ENCODE measurements at regions not wholly inside any gene's neighbourhood (a gene's known extent, or its start where the extent isn't known, plus 50 kb on each side); places are given as distances from the start of the nearest gene placed in this dataset.
"Not testable (repeated sequence)": the region's sequence is repeated elsewhere in the genome, so short reads cannot be mapped to it uniquely, and the experiment has no call there.

DNA sequence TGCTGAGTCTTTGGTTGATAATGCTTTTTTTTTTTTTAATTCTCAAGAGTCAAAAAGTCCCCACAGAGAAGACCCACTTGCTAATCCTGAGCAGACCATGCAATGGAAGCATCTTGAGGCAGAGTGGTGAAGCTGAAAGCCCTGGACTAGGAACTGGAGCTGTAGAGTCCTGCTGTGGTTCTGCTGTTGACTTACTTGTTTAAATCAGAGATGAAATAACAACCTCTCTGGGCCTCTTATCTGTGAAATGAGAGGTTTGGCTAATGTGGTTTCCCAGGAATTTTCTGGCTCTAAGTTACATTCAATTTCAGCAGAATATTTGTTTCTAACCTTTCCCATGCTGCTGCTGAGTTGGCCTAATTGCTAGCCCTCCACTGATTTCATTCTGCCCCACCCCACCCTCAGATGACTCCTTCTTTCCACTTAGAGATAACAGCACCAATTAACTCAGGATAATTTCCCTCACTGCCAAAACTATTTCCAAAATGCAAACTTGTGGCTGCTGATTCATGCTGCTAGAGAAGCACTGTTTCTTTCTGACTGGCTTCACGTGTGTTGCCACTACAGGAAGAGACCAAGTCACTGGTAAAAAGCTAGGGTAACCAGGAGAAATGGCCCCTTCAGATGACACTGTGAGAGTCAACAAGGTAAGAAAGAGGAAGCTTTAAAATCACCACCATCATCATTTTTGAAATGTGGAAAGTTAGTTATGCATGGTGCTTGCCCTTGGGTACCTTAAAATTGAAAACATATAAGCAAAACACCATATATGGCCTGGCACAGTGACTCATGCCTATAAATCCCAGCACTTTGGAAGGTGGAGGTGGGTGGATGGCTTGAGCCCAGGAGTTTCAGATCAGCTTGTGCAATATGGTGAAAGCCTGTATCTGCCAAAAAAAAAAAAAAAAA is 326.4 kb downstream of the DCHS2 start:
- no peak for DNase-seq (ENCODE audit: low spot score)

DNA sequence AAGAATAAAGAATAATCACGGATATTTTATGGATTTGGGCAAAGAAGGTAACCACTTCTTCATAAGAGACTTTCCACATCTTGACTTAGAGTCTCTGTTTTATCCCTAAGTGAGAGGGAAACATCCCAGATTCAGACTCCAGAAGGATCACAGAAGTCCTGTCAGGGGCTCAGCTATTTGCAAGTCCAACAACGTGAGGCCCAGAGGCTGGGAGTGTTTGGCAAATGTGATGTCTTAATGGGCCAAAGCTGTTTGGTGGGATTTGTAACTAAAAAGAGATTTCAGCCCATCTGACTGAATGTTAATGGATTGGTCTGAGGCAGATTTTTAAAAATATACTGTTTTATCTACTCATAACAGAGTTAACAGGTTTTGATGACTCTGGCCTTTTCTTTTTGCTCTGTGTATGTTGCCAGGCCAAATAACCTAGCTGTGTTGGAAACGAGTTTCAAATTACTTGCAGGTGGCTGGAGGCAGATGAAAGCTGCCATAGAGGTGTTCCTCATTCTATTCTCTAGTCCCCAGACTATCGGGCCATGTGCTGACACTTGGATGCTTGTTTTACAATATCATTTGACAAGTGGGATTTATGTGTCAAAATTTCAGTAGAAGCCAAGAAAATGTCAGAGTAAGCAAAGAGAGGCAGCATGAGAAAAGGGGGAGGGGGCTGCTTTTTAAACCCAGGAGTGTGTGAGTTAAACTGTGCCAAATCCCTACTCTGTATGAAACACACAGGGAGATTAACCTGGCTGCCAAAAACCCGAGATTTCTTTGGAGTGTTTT is 330.9 kb downstream of the DCHS2 start:
- DNase-seq (ENCODE audit: low spot score) = no peak

DNA sequence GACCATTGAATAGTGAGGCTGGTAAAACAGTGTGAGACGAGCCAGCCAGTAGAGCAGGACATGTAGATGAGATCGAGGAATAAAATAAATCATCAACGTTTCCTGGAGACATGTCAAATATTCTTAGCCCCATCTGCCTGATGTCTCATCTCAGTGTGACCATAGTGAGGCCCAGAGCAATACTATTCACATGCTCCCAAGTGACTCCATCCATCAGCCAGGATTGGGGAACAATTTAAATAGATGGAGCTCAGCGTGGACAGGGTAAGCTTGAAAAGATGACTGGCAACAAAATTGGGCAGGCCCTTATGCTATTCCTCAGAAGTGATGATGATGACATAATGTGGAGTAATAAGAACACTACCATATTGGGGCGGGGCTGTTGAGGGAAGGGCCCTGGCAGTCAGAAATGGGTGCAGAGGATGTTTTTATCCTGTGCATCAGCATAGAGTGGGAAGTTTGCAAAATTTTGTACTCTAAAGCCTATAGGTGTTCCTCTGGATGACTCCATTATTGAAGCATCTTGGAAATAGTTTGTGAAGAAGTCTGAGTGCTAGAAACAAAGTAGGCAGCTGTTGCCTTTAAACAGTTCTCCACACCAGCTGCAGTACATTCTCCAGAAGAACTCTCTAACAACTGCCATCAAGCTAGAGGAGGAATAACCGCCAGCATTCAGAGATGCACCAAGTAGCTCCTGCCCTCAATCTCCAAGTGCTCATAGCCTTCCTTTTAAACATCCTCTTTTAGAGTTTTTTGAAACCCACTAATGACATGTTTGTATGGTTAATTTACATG is 333.0 kb downstream of the DCHS2 start:
- no peak for DNase-seq (ENCODE audit: low spot score)

DNA sequence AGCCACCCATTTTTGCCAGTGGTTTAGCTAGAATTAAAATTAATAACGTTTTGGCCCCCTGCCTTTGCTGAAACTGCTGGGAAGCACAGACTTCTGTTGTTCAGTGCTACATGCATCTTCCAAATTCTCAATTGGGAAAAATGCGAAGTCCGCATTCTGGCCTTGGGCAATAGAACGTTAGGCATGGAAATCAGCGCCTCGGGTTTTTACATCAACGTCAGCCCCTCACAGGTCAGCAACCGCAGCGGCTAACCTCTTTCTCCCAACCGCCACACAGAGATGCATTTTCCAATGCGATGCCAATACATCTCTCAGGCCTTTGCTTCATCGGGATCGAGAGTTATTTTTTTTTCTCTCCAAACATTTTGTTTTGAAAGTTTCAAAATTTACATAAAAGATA is 339.1 kb downstream of the DCHS2 start:
- DNase-seq (ENCODE audit: low spot score) = no peak

DNA sequence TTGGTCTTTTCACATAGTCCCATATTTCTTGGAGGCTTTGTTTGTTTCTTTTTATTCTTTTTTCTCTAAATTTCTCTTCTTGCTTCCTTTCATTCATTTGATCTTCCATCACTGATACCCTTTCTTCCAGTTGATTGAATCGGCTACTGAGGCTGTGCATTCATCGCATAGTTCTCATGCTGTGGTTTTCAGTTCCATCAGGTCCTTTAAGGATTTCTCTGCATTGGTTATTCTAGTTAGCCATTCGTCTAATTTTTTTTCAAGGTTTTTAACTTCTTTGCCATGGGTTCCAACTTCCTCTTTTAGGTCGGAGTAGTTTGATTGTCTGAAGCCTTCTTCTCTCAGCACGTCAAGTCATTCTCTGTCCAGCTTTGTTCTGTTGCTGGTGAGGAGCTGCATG is 342.4 kb downstream of the DCHS2 start:
- not testable (repeated sequence) for DNase-seq (ENCODE audit: low spot score)

DNA sequence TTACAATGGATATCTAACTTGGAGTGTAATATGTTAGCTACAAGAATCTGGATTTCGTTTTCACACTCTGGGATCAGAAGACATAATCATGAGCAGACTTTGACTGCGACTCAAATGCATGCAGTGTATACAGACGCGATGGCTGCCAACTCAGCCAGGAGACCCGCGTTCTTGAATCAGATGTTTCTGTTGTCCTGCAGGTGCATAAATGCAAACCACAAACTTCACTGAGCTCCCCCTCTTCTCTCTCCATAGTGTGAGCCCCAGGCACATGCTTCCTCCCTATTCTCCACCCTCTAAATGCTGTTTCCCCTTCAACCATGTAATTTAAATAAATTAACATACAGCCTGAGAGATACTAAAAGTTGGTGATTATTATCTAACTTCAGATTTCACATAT is 347.9 kb downstream of the DCHS2 start:
- DNase-seq (ENCODE audit: low spot score) = no peak

DNA sequence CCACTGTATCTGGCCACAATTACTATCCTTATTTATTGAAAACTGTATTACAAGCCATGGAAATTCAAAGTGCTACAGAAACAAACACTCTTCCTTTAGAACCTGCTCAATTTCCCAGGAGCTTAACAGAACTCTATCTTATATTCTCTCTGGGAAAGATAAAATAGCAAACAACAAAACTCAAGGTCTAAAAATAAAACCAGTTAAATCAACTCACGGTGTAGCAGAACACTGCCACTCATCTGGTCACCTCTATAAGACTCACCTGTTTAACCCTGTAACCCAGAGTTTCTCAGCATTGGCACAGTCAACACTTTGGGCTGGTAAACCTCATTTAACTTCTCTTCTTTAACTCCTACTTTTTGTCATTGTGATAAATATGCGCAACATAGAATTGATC is 348.9 kb downstream of the DCHS2 start:
- DNase-seq (ENCODE audit: low spot score) = no peak

DNA sequence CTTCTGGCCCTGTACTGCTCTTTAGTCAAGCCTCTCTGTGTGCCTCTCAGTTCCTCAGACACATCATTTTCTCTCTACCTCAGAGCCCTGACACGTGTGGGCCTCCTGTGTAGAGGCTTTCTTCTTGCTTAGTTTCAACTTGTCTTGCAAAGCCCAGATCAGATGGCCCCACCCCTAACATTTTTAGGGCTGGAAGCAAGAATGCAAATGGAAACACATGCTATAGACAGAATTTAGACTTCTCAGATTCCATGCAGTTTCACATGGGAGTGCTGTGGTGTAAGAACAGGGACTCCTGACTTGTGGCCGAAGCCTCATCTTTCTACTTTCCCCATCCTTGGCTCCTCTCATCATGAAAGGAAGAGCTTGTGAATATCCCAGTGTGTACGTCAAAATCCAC is 350.7 kb downstream of the DCHS2 start:
- no peak for DNase-seq (ENCODE audit: low spot score)

DNA sequence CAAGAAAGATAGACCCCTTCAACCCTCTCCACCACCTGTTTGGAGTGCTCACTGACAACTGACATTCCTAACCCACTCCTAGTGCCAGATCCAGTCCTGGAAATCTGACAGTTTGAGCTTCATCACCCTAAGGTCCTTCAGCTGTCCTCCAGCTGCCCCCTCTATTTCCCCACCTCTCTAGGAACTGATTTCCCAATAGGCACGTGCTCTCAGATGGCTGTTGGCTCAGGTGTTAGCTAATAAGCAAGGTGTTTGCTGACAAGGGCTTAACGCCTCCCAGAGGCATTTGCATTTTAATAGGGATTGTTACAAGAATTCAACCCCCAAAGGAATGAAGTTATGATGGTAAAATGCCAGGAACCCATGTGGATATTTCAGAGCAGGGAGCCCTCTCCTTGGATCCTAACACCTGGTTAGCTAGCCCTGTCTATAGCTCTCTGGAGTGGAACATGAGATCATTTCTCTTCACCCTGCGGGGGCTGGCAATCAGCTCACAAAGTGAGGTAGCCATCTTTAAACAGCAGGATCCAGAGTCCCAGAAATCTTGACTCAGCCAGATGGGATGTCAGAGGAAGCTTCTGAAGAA is 348.5 kb upstream of the SFRP2 start:
- no peak for DNase-seq (ENCODE audit: low spot score)

DNA sequence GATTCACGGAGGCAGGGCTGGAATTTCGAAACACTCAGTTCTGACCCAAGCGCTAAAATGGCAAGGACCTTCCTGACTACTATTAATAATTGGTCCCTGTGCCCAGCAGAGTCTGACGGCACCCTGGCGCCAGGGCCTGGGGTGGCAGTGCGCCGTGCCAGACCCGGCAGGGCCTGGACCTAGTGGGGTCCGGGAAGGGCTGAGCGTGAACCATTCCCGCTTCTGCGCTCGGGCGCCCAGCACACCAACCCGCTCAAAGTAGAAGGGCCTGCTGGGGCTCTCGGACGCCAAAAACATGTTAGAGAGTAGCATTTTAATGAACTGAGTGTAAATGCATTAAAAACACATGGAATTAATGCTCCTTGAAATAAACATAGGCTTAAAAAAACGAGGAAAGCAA is 346.7 kb upstream of the SFRP2 start:
- no peak for DNase-seq (ENCODE audit: low spot score)

DNA sequence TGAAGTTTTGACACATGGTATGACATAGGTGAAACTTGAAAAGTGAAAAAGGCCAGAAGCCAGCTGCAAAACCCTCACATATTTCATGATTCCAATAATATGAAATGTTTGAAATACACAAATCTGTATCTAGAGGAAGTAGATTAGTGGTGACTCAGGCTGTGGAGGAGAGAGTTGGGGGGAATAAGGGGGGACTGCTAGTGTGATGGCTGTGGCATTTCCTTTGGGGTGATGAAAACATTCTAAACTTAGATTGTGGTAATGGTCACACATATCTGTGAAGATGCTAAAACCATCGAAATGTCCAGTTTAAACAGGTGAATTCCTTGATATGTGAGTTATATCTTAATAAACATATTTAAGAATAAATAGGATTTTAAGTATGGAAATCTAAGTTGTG is 343.5 kb upstream of the SFRP2 start:
- DNase-seq (ENCODE audit: low spot score) = no peak

DNA sequence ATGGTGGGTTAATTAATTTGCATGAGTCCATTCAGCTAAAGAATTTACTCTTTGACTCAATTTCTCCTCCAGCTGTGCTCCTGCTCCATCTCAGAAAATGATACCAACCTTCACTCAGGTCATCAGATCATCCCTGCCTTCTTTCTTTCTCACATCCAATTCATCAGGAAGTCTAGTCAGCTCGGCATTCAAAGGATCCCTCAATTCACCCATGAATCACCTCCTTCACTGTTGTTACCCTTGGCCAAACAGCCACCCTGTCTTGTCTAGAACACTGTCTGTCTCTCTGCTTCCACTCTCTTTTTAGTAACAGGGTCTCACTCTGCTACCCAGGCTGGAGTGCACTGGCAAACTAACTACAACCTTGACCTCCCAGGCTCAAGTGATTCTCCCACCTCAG is 337.4 kb upstream of the SFRP2 start:
- DNase-seq (ENCODE audit: low spot score) = no peak

DNA sequence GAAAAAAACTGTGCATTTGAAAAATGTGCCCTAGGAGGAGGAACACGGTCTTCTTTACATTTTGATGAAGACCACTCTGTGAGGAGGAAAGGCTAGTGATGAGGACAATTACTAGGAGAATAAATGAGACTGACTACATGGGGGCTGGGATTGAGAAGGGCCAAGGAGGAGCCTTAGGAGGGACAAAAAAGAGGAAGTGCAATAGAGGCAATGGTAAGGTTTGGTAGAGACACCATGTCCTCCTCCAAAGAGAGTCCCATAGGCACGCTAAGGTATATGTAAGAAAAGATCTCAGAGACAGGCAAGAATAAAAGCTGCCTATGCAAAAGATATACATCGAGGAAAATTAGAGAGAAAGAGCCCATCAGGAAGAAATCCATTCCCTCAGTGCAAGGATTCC is 336.5 kb upstream of the SFRP2 start:
- DNase-seq (ENCODE audit: low spot score) = no peak

DNA sequence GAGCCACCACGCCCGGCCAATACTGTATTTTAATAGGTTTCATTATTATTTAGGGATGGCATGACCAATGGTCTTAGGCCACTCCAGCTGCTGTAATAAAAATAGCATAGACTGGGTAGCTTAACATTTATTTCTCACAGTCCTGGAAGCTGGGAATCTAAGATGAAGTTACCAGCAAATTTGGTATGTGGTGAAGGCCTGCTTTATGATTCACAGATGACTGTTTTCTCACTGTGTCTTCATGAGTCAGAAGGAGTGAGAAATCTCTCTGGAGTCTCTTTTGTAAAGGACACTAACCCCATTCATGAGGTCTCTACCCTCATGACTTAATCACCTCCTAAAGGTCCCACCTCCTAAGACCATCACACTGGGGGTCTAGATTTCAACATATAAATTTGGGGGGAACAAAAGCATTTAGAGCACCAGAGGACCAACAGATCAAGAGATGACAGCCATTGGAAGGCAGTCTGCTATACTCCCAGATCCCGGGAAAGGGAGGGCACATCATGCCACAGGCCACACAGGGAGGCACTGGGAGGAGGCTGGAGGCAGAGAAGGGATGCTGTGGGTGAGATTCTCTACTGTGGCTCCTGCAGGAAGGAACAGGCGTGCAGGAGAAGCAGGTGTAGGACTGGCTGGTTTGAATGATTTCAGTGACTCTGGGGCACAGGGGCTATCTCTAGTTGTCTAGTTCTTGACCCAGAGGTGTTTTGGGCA is 335.8 kb upstream of the SFRP2 start:
- no peak for DNase-seq (ENCODE audit: low spot score)

DNA sequence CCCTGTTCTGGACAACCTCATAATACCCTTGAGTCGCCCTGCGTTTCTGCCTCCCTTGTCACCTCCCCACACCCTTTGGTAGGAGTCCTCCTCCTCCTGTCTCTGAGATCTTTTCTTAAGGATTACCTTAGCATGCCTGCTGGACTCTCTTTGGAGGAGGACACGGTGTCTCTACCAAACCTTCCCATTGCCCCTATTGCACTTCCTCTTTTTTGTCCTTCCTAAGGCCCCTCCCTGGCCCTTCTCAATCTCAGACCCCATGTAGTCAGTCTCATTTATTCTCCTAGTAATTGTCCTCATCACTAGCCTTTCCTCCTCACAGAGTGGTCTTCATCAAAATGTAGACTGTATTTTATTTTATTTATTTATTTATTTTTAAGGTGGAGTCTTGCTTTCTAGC is 335.0 kb upstream of the SFRP2 start:
- no peak for DNase-seq (ENCODE audit: low spot score)

DNA sequence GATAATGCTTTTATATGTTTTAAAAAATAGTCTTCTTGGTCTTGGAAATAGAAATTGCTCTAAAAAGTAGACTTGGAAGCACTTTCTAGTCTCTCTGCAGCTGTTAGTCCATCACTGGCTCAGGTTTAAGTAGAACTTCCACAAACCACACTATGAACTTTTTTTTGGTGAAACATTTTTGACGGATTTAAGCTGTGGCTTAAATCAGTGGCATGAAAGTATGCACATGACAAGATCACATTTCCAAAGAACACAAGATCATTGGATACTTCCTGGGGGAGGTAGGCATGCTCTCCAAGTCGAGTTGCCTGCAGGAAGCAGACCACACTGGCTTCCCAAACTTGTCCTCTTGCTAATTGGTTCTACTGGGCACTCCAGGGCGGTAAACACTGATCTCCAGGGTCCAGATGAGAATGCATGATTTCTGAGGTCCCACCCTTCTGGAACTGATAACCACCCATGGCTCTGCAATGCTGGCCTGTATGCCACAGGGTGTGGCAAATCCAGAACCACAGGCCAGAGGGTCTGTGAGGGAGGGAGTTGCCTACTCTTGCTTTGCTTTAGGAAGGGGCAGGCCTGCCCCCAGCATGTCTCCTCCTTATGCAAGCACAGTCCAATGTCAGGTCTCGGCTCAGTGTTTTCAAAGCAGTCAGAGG is 331.9 kb upstream of the SFRP2 start:
- no peak for DNase-seq (ENCODE audit: low spot score)

DNA sequence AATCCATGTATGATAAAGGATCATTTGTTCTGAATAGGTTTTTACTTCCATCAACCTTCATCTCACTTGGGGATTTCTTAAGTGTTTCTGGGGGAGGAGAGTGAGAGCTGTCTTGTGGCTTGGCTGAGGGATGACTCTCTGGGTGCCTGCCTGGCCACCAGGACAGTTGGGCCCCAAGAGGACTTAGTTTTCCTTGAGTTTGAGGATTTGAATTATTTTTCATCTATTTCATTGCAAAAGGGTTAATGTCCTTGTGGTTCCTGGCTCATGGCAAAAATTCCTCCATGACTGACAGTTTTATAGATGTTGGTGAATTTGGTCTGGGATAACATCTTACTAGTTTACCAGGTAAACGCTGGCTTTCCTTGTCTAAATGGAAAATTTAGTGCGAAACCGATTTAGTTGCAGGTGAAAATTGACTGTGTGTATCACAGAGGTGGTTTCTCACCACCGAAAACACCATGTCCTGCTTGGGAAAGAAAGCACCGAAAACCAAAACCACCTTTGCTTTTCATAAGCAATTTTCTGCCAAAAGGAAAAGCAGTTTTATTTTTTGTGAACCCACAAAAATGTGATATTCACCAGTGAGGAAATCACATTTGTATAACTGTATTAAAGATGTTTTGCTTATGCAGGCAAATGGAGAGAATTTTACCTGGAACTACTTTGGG is 331.3 kb upstream of the SFRP2 start:
- DNase-seq (ENCODE audit: low spot score) = no peak

DNA sequence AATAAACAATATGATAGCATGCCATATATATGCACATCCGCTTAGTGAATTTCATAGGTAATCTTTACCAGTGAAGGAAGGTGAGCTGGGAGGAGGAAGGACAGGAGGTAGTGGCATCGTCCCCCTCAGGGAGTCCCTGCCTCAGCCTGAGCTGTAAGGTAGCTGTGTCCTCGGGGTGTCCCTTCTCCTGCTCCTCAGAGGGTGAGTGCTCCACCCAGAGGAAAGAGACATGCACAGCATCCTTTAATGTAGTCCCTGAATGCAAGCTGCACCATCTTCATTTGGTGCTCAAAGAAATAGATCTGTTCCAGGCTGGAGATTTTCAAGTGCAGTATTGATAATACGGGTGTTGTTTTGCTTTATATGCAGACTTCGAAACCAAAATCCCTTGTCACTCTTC is 330.4 kb upstream of the SFRP2 start:
- DNase-seq (ENCODE audit: low spot score) = no peak

DNA sequence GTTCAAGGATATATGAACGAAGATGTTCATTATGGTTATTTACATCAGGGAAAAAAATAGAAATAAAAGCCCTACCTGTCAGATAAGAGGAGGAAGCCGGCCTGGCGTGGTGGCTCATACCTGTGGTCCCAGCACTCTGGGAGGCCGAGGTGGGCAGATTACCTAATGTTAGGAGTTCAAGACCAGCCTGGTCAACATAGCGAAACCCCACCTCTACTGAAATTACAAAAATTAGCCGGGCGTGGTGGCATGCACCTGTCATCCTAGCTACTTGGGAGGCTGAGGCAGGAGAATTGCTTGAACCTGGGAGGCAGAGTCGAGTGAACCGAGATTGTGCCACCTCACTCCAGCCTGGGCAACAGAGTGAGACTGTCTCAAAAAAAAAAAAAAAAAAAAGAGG is 328.8 kb upstream of the SFRP2 start:
- DNase-seq (ENCODE audit: low spot score) = not testable (repeated sequence)

DNA sequence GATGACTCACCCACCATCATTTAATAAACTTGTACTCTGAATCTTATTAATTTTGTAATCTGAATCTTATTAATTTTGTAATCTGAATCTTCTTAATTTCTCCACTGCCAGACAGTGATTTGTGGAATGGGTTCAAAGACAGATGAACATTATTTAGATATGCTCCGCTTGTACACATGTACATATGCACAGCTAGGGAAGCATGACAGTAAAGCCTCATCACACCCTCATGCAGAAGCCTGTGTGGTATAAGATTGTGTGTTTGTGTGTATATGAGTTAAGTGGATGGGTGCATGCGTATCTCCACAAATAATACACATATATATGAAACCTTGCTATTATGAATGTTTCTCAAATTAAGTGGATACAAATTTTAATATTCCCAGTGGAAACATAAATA is 318.5 kb upstream of the SFRP2 start:
- DNase-seq (ENCODE audit: low spot score) = no peak

All from ecto neural progenitor cell (in vitro differentiated cells).